Caco-2 (cell line): ENCODE measurements at regions not wholly inside any gene's neighbourhood (a gene's known extent, or its start where the extent isn't known, plus 50 kb on each side); places are given as distances from the start of the nearest gene placed in this dataset.

Experiments
- BruUV-seq: library from RNA; stranded (reverse); fragments of 400-500 nt; replicated peaks from 2 replicates; lab custom pipeline; 2021; lab: Mats Ljungman, UMichigan
- CTCF ChIA-PET: fragments of 300-600 bp; sonication (Branson Sonifier 250); formaldehyde crosslinking; loops from one replicate; lab custom pipeline; 2022; ENCODE audit warnings: antibody characterized with exemption; lab: Charles Lee
- POLR2A ChIA-PET: fragments of 300-600 bp; sonication (Branson Sonifier 250); formaldehyde crosslinking; loops from one replicate; lab custom pipeline; 2022; ENCODE audit warnings: antibody characterized with exemption; lab: Charles Lee
- DNase-seq, 2 experiments: peaks; one replicate each; pipeline versions ENCODE4 v3.0.0 to v3.0.0-alpha.2; 2020 to 2022
- H3K27me3 ChIP-seq: replicated peaks from 2 replicates; pipeline ENCODE4 v1.6.0; 2011; ENCODE audit warnings: low read length; ENCODE audit not compliant: control insufficient read depth, insufficient read depth
- H3K36me3 ChIP-seq: 2 replicates; pipeline ENCODE4 v1.5.1; 2011; ENCODE audit warnings: low read length; ENCODE audit not compliant: control insufficient read depth, insufficient read depth
- H3K4me1 ChIP-seq: fragments of 250-450 bp; sonication (Bioruptor Pico); 2 replicates; pipeline ENCODE4 v1.5.1; 2020; ENCODE audit warnings: mild to moderate bottlenecking
- H3K4me3 ChIP-seq: 2 replicates; pipeline ENCODE4 v1.5.1; 2011; ENCODE audit warnings: low read depth, mild to moderate bottlenecking, control low read depth, low read length
- H3K9me3 ChIP-seq: fragments of 250-450 bp; sonication (Bioruptor Pico); 2 replicates; pipeline ENCODE4 v1.5.1; 2020; ENCODE audit warnings: mild to moderate bottlenecking, moderate library complexity
- H3K27ac Mint-ChIP-seq: one replicate; pipeline ENCODE4 v1.8.0; 2022; ENCODE audit warnings: mixed read lengths; ENCODE audit not compliant: unreplicated experiment
- H3K27me3 Mint-ChIP-seq: one replicate; pipeline ENCODE4 v1.8.0; 2022; ENCODE audit warnings: mixed read lengths; ENCODE audit not compliant: insufficient read depth, unreplicated experiment
- H3K36me3 Mint-ChIP-seq: one replicate; pipeline ENCODE4 v1.8.0; 2022; ENCODE audit warnings: mild to moderate bottlenecking, mixed read lengths; ENCODE audit not compliant: insufficient read depth, unreplicated experiment
- H3K4me1 Mint-ChIP-seq: one replicate; pipeline ENCODE4 v1.8.0; 2022; ENCODE audit warnings: low read depth, mixed read lengths; ENCODE audit not compliant: unreplicated experiment
- H3K4me3 Mint-ChIP-seq: one replicate; pipeline ENCODE4 v1.8.0; 2022; ENCODE audit warnings: mild to moderate bottlenecking, moderate library complexity, mixed read lengths; ENCODE audit not compliant: unreplicated experiment
- H3K9me3 Mint-ChIP-seq: one replicate; pipeline ENCODE4 v1.8.0; 2022; ENCODE audit warnings: mixed read lengths; ENCODE audit not compliant: unreplicated experiment
- intact Hi-C: fragments of 100-400 bp; cut with micrococcal nuclease; formaldehyde crosslinking; loops from one replicate; pipeline ENCODE4 v1.10.0; 2022; ENCODE audit not compliant: unreplicated experiment
- TF ChIP-seq, protein P1 (sequence below), 2 experiments: fragments of 200-600 bp in 1 of 2; IDR thresholded peaks; 1 replicate in 1 of 2; 2 replicates in 1 of 2; pipeline versions ENCODE4 v1.5.1 to v1.8.0; 2011 to 2022; ENCODE audit warnings: antibody characterized with exemption in 1 of 2, control low read depth in 1 of 2, inconsistent platforms in 1 of 2, low read depth in 1 of 2, low read length in 1 of 2, mild to moderate bottlenecking in 1 of 2, moderate library complexity in 1 of 2; ENCODE audit not compliant: insufficient read depth in 1 of 2, severe bottlenecking in 1 of 2, unreplicated experiment in 1 of 2

DNA sequence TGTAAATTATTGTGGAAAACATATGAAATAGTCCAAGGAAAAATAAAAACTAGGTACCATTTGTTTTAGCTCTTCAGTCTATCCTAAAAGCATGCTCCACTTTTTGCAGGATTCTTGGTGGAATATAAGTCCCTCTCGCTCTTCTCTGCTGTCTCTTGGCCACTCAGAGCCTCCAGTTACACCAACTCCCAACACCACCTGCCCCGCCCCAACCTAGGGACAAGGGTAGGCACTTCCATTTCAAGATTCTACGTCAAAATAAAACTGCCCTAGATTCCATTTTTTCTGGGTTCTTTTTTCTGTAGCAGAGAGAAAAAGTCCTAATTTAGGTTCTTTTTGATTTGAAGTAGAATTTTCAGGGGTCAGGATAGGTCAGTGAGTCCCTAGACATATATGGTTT is 1036.2 kb upstream of the POU3F3 start:
- intact Hi-C loops = no loop called here
- H3K9me3 ChIP-seq = no peaks in the 10 kb centered on the region
- no peaks in the 10 kb centered on the region for H3K27me3 ChIP-seq

DNA sequence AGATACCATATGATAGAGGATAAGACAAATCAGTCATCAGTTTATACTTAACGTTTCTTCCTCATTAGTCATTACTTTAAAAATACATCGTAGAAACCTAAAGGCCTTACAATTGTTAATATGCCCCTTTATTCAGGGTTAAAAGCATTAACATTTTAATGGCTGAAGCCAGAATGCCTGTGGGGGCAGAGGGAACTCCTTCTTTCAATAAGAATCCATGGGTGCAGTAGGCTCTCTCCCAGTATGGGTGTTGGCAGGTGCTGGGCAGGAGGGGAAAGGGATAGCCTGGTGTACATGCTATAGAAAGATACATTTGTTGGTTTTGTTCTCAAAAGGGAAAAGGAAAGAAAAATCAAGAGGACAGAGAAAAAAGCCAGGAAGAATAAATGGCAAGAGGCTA is 1035.7 kb upstream of the POU3F3 start:
- Mint-ChIP-seq H3K27ac (no peak overlapping the region), H3K27me3 (peaks cover 3% of the 10 kb centered on the region), H3K4me1 (no peaks in the 10 kb centered on the region), H3K4me3 (no peak overlapping the region), H3K9me3 (no peaks in the 10 kb centered on the region), H3K36me3 (no peaks in the 10 kb centered on the region)
- Histone ChIP-seq H3K4me1 (no peaks in the 10 kb centered on the region), H3K27me3 (no peaks in the 10 kb centered on the region), H3K36me3 (no peaks in the 10 kb centered on the region), H3K9me3 (no peaks in the 10 kb centered on the region), H3K4me3 (no peak overlapping the region)
- TF ChIP-seq, protein P1, sequence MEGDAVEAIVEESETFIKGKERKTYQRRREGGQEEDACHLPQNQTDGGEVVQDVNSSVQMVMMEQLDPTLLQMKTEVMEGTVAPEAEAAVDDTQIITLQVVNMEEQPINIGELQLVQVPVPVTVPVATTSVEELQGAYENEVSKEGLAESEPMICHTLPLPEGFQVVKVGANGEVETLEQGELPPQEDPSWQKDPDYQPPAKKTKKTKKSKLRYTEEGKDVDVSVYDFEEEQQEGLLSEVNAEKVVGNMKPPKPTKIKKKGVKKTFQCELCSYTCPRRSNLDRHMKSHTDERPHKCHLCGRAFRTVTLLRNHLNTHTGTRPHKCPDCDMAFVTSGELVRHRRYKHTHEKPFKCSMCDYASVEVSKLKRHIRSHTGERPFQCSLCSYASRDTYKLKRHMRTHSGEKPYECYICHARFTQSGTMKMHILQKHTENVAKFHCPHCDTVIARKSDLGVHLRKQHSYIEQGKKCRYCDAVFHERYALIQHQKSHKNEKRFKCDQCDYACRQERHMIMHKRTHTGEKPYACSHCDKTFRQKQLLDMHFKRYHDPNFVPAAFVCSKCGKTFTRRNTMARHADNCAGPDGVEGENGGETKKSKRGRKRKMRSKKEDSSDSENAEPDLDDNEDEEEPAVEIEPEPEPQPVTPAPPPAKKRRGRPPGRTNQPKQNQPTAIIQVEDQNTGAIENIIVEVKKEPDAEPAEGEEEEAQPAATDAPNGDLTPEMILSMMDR (IDR thresholded peaks at IDR 0.05; ENCODE audit: insufficient read depth in 1 of 2, low read depth in 1 of 2, low read length in 1 of 2, severe bottlenecking in 1 of 2, unreplicated experiment in 1 of 2) = no peak
- intact Hi-C loops = no loop called here
- BruUV-seq = no TSS peak
- ChIA-PET CTCF (no interaction called here), POLR2A (no interaction called here)
- no peak for DNase-seq

More for the DNA sequence above, 1036.2 kb upstream of the POU3F3 start:
- H3K4me1 ChIP-seq = no peaks in the 10 kb centered on the region
- no peaks in the 10 kb centered on the region for H3K36me3 ChIP-seq
- no peak overlapping the region for H3K4me3 ChIP-seq
- Mint-ChIP-seq H3K9me3 (no peaks in the 10 kb centered on the region), H3K27me3 (peaks cover 3% of the 10 kb centered on the region), H3K27ac (no peak overlapping the region), H3K36me3 (no peaks in the 10 kb centered on the region), H3K4me3 (no peak overlapping the region), H3K4me1 (no peaks in the 10 kb centered on the region)
- TF ChIP-seq, protein P1 (IDR thresholded peaks at IDR 0.05; ENCODE audit: insufficient read depth in 1 of 2, low read depth in 1 of 2, low read length in 1 of 2, severe bottlenecking in 1 of 2, unreplicated experiment in 1 of 2) = no peak
- no peak for DNase-seq
- BruUV-seq = no TSS peak
- POLR2A ChIA-PET = no interaction called here
- CTCF ChIA-PET = no interaction called here

DNA sequence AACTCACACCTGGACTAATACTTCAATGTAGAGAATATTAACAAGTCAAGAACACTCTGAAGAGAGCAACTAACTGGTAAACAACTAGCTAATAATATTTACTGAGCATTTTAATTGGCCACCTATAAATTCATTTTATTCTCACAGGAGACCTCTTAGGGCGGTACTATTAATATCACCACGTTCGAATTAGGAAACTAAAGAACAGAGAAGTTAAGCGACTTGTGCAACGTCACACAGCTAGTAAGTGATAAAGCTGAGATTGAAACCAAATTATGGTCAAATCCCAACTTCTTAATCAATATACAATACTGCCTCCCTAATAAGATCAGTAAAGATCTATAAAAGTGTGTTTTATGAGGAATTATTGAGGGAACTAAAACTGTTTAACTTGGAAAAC is 1034.3 kb upstream of the POU3F3 start:
- ChIA-PET POLR2A (no interaction called here), CTCF (no interaction called here)
- H3K36me3 Mint-ChIP-seq = no peaks in the 10 kb centered on the region

More for the DNA sequence above, 1034.3 kb upstream of the POU3F3 start:
- H3K4me3 ChIP-seq = no peak overlapping the region
- TF ChIP-seq, protein P1 (IDR thresholded peaks at IDR 0.05; ENCODE audit: insufficient read depth in 1 of 2, low read depth in 1 of 2, low read length in 1 of 2, severe bottlenecking in 1 of 2, unreplicated experiment in 1 of 2) = no peak
- no peaks in the 10 kb centered on the region for H3K4me1 ChIP-seq
- no peak overlapping the region for H3K4me3 Mint-ChIP-seq
- intact Hi-C loops = no loop called here
- no peaks in the 10 kb centered on the region for H3K9me3 ChIP-seq
- no peaks in the 10 kb centered on the region for H3K4me1 Mint-ChIP-seq
- no peaks in the 10 kb centered on the region for H3K27me3 ChIP-seq
- BruUV-seq = no TSS peak
- H3K9me3 Mint-ChIP-seq = no peaks in the 10 kb centered on the region
- DNase-seq = no peak
- H3K27me3 Mint-ChIP-seq = peaks cover 3% of the 10 kb centered on the region
- no peaks in the 10 kb centered on the region for H3K36me3 ChIP-seq
- no peak overlapping the region for H3K27ac Mint-ChIP-seq
